CD8-positive, alpha-beta memory T cell (primary cell): ENCODE measurements at regions not wholly inside any gene's neighbourhood (a gene's known extent, or its start where the extent isn't known, plus 50 kb on each side); places are given as distances from the start of the nearest gene placed in this dataset.

ENCODE experiments used
- CTCF ChIA-PET: fragments of 350-600 bp; sonication (Branson Sonifier 250); formaldehyde crosslinking; loops from one replicate; lab custom pipeline; 2021; ENCODE audit warnings: antibody characterized with exemption; lab: Charles Lee
- POLR2A ChIA-PET: fragments of 350-600 bp; sonication (Branson Sonifier 250); formaldehyde crosslinking; loops from one replicate; lab custom pipeline; 2021; ENCODE audit warnings: antibody characterized with exemption; lab: Charles Lee
- DNase-seq, 5 donors: peaks; one replicate each; pipeline versions ENCODE4 v3.0.0 to v3.0.0-alpha.2; 2020 to 2022; ENCODE audit warnings: mixed read lengths in 1 of 5
- H3K27ac ChIP-seq: one replicate; pipeline ENCODE4 v1.7.0; 2013; ENCODE audit warnings: low read depth, mild to moderate bottlenecking, low read length, moderate library complexity
- H3K27me3 ChIP-seq: 2 replicates; pipeline ENCODE4 v1.7.0; 2013; ENCODE audit warnings: low read length, mild to moderate bottlenecking; ENCODE audit not compliant: insufficient read depth, poor library complexity, severe bottlenecking
- H3K36me3 ChIP-seq: 2 replicates; pipeline ENCODE4 v1.7.0; 2013; ENCODE audit warnings: mild to moderate bottlenecking, low read length, moderate library complexity; ENCODE audit not compliant: insufficient read depth
- H3K4me1 ChIP-seq: 2 replicates; pipeline ENCODE4 v1.7.0; 2013; ENCODE audit warnings: mild to moderate bottlenecking, low read length, moderate library complexity; ENCODE audit not compliant: insufficient read depth
- H3K4me3 ChIP-seq: 2 replicates; pipeline ENCODE4 v1.7.0; 2013; ENCODE audit warnings: mild to moderate bottlenecking, low read length
- H3K9me3 ChIP-seq: 2 replicates; pipeline ENCODE4 v1.7.0; 2013; ENCODE audit warnings: mild to moderate bottlenecking, low read length
- H3K27ac Mint-ChIP-seq, 8 donors: one replicate each; pipeline ENCODE4 v1.8.0; 2020 to 2021; ENCODE audit warnings: mixed read lengths in 8 of 8, mild to moderate bottlenecking in 6 of 8, inconsistent platforms in 3 of 8, moderate library complexity in 3 of 8
- H3K27me3 Mint-ChIP-seq, 2 donors: one replicate each; pipeline ENCODE4 v1.8.0; 2020 to 2021; ENCODE audit warnings: mixed read lengths in 2 of 2, mild to moderate bottlenecking in 1 of 2, moderate library complexity in 1 of 2
- H3K36me3 Mint-ChIP-seq, 3 donors: one replicate each; pipeline ENCODE4 v1.8.0; 2020 to 2021; ENCODE audit warnings: mixed read lengths in 3 of 3, inconsistent platforms in 1 of 3, mild to moderate bottlenecking in 1 of 3
- H3K4me1 Mint-ChIP-seq, 3 donors: one replicate each; pipeline ENCODE4 v1.8.0; 2020 to 2021; ENCODE audit warnings: mixed read lengths in 3 of 3, inconsistent platforms in 1 of 3, mild to moderate bottlenecking in 1 of 3
- H3K4me3 Mint-ChIP-seq, 7 donors: one replicate each; pipeline ENCODE4 v1.8.0; 2020 to 2021; ENCODE audit warnings: mixed read lengths in 7 of 7, mild to moderate bottlenecking in 6 of 7, moderate library complexity in 4 of 7, inconsistent platforms in 2 of 7
- H3K9me3 Mint-ChIP-seq, 5 donors: one replicate each; pipeline ENCODE4 v1.8.0; 2020 to 2022; ENCODE audit warnings: mixed read lengths in 5 of 5, mild to moderate bottlenecking in 3 of 5, moderate library complexity in 2 of 5, inconsistent platforms in 1 of 5

DNA sequence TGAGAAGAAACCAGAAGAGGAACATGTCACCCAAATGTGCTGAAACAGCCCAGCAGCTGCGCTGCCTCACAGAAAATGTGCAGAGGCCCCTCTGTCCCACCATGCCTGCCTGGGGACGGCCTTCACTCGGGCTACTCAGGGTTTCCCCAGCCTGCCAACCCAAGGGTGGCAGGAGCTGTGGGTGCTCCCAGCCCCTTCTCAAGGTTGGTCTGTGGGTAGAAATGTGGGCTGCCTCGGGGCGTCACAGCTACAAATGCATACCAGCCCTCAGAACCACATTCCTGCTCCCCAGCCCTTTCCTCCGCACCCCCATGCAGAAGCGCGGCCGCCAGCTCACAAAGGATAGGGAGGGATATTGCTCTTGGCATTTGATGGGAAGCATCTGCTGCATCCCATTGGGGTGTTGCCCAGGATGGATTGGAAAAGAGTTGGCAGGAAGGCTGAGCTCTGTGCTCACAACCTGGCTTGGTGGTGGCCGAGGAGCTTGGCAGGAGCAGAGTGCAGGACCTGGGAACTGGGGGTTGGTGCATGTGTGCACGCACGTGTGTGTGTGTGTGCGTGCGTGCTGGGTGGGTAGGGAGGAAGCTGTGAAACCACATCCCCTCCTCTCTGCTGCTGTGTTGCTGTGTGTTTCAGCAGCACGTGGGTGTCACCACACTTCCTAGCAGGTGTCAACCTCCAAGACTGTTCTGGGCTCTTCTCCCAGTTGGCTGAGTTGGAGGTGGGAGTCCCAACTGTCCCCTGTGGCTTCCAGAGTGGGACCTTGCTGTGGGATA, 304.4 kb downstream of the SEC14L1 start:
- peak; percentile 72 to 96 (median 94) for DNase-seq

DNA sequence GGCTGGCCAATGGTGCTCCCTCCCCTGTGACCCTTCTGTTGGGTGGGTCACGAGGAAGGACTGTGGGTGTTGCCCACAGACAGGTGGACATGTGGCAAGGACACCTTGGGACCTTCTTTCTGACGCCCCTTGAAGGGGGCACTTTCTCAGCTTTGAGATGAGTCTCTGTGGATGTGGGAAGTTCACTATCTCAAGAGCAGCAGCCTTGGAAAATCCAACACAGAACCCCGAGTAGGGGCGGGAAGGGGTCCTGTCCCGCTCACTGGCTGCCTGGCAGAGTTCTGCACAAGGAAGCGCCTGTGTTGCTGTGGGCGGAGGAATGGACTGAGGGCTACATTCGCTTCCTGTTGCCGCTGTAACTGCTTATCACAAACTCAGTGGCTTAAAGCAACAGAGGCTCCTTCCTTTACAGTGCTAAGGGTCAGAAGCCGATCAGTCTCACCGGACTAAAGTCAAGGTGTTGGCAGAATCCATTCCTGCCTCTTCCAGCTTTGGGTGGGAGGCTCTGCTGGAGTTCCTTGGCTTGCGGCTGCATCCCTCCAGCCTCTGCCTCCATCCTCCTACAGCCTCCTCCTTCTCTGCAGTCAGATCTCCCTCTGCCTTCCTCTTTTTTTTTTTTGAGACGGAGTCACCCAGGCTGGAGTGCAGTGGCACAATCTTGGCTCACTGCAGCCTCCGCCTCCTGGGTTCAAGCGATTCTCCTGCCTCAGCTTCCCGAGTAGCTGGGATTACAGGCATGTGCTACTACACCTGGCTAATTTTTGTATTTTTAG, 305.2 kb downstream of the SEC14L1 start:
- peak overlapping the region; percentile 71 for H3K27ac ChIP-seq
- DNase-seq: peak in 4 of 5 donors; percentile 51 to 78 (median 60)
- no peaks in the 10 kb centered on the region for H3K27me3 ChIP-seq
- peak overlapping the region; percentile 66 for H3K4me3 ChIP-seq
- H3K4me1 ChIP-seq: peaks cover 97% of the 10 kb centered on the region
- Mint-ChIP-seq H3K27ac (peak overlapping the region; percentile 87 to 100 (median 98)), H3K27me3 (peaks cover 0 to 5% of the 10 kb centered on the region in 2 donors), H3K36me3 (peaks cover 0 to 20% (median 0%) of the 10 kb centered on the region in 3 donors), H3K4me1 (peaks cover 84 to 94% (median 90%) of the 10 kb centered on the region in 3 donors), H3K4me3 (peak overlapping the region; percentile 68 to 84 (median 81)), H3K9me3 (no peaks in the 10 kb centered on the region)
- H3K9me3 ChIP-seq: no peaks in the 10 kb centered on the region
- ChIA-PET CTCF (interaction anchor here (1.0 to 6.1 kb wide), 19 partner anchors 7 to 116 kb away, joined by 3 to 74 read pairs (median 6); no protein-coding TSS in a partner anchor), POLR2A (interaction anchor here (0.5 to 5.9 kb wide), 20 partner anchors 7 to 685 kb away, joined by 3 to 100 read pairs (median 6); partner anchors contain the start of genes TMC8 and TNRC6C)
- no peaks in the 10 kb centered on the region for H3K36me3 ChIP-seq

More for the DNA sequence above, 304.4 kb downstream of the SEC14L1 start:
- Histone ChIP-seq H3K36me3 (no peaks in the 10 kb centered on the region), H3K4me3 (peak overlapping the region; percentile 66), H3K27me3 (no peaks in the 10 kb centered on the region), H3K4me1 (peaks cover 100% of the 10 kb centered on the region), H3K27ac (peak overlapping the region; percentile 71), H3K9me3 (no peaks in the 10 kb centered on the region)
- ChIA-PET CTCF (interaction anchor here (0.8 to 6.1 kb wide), 24 partner anchors 8 to 169 kb away, joined by 3 to 74 read pairs (median 6); no protein-coding TSS in a partner anchor), POLR2A (interaction anchor here (0.5 to 5.9 kb wide), 28 partner anchors 8 to 708 kb away, joined by 3 to 100 read pairs (median 4); partner anchors contain the start of genes TMC8 and TNRC6C)
- H3K4me1 Mint-ChIP-seq: peaks cover 89 to 97% (median 97%) of the 10 kb centered on the region in 3 donors
- no peaks in the 10 kb centered on the region for H3K9me3 Mint-ChIP-seq
- peaks cover 0 to 5% of the 10 kb centered on the region in 2 donors for H3K27me3 Mint-ChIP-seq
- peak overlapping the region; percentile 87 to 100 (median 98) for H3K27ac Mint-ChIP-seq
- H3K4me3 Mint-ChIP-seq: peak overlapping the region; percentile 68 to 84 (median 81)
- peaks cover 0 to 16% (median 0%) of the 10 kb centered on the region in 3 donors for H3K36me3 Mint-ChIP-seq

- peaks cover 86% of the 10 kb centered on the region for H3K4me1 ChIP-seq
- H3K36me3 Mint-ChIP-seq: peaks cover 0 to 30% (median 0%) of the 10 kb centered on the region in 3 donors
Observed at GRCh38 chr17:77446940-77447634, 306.3 kb downstream of the SEC14L1 start.

GRCh38 chr17:77449373-77449907, 308.7 kb downstream of the SEC14L1 start:
- H3K4me1 Mint-ChIP-seq: peaks cover 60 to 72% (median 68%) of the 10 kb centered on the region in 3 donors
- CTCF ChIA-PET: interaction anchor here (0.9 to 2.2 kb wide), 5 partner anchors 8 to 67 kb away, joined by 3 to 12 read pairs (median 4); no protein-coding TSS in a partner anchor
- peaks cover 0 to 51% (median 3%) of the 10 kb centered on the region in 3 donors for H3K36me3 Mint-ChIP-seq
- H3K4me1 ChIP-seq: peaks cover 74% of the 10 kb centered on the region
- H3K27ac ChIP-seq: no peak overlapping the region
- no peak for DNase-seq
- POLR2A ChIA-PET: interaction anchor here (0.9 to 1.4 kb wide), 7 partner anchors 9 to 41 kb away, joined by 3 to 11 read pairs (median 3); no protein-coding TSS in a partner anchor
- H3K27ac Mint-ChIP-seq: peak overlapping the region; percentile 83 to 100 (median 90)
- peak overlapping the region; percentile 95 for H3K4me3 ChIP-seq
- H3K27me3 ChIP-seq: no peaks in the 10 kb centered on the region
- H3K4me3 Mint-ChIP-seq: peak overlapping the region; percentile 89 to 99 (median 98)
- peaks cover 0 to 5% of the 10 kb centered on the region in 2 donors for H3K27me3 Mint-ChIP-seq
- H3K36me3 ChIP-seq: no peaks in the 10 kb centered on the region
- H3K9me3 Mint-ChIP-seq: no peaks in the 10 kb centered on the region
- H3K9me3 ChIP-seq: no peaks in the 10 kb centered on the region

More at GRCh38 chr17:77446940-77447634, 306.3 kb downstream of the SEC14L1 start:
- Mint-ChIP-seq H3K9me3 (no peaks in the 10 kb centered on the region), H3K27ac (peak overlapping the region; percentile 87 to 100 (median 96)), H3K4me3 (peak overlapping the region; percentile 68 to 84 (median 81)), H3K27me3 (peaks cover 0 to 5% of the 10 kb centered on the region in 2 donors), H3K4me1 (peaks cover 73 to 85% (median 78%) of the 10 kb centered on the region in 3 donors)
- ChIA-PET CTCF (interaction anchor here (0.7 to 1.4 kb wide), 3 partner anchors 13 to 116 kb away, joined by 3 to 5 read pairs (median 4); no protein-coding TSS in a partner anchor), POLR2A (interaction anchor here (0.7 to 1.0 kb wide), 3 partner anchors 14 to 115 kb away, joined by 3 to 5 read pairs (median 4); no protein-coding TSS in a partner anchor)
- no peaks in the 10 kb centered on the region for H3K36me3 ChIP-seq
- H3K27me3 ChIP-seq: no peaks in the 10 kb centered on the region
- no peaks in the 10 kb centered on the region for H3K9me3 ChIP-seq
- DNase-seq: no peak
- H3K4me3 ChIP-seq: peak overlapping the region; percentile 66
- H3K27ac ChIP-seq: no peak overlapping the region

- Mint-ChIP-seq H3K4me3 (peak overlapping the region; percentile 89 to 99 (median 98)), H3K27ac (peak overlapping the region; percentile 87 to 100 (median 90)), H3K9me3 (peaks cover 0 to 1% (median 0%) of the 10 kb centered on the region in 5 donors), H3K36me3 (peaks cover 3 to 57% (median 3%) of the 10 kb centered on the region in 3 donors), H3K4me1 (peaks cover 53 to 65% (median 61%) of the 10 kb centered on the region in 3 donors), H3K27me3 (peaks cover 0 to 5% of the 10 kb centered on the region in 2 donors)
- no peaks in the 10 kb centered on the region for H3K9me3 ChIP-seq
- no peaks in the 10 kb centered on the region for H3K27me3 ChIP-seq
- peak overlapping the region; percentile 95 for H3K4me3 ChIP-seq
- peak overlapping the region; percentile 21 for H3K27ac ChIP-seq
- peaks cover 3% of the 10 kb centered on the region for H3K36me3 ChIP-seq
- ChIA-PET CTCF (interaction anchor here (0.5 to 4.2 kb wide), 11 partner anchors 9 to 118 kb away, joined by 3 to 21 read pairs (median 4); no protein-coding TSS in a partner anchor), POLR2A (interaction anchor here (0.8 to 4.9 kb wide), 12 partner anchors 7 to 125 kb away, joined by 3 to 100 read pairs (median 4); no protein-coding TSS in a partner anchor)
- H3K4me1 ChIP-seq: peaks cover 67% of the 10 kb centered on the region
- no peak for DNase-seq
Observed at GRCh38 chr17:77449908-77450741, 309.4 kb downstream of the SEC14L1 start.

DNA sequence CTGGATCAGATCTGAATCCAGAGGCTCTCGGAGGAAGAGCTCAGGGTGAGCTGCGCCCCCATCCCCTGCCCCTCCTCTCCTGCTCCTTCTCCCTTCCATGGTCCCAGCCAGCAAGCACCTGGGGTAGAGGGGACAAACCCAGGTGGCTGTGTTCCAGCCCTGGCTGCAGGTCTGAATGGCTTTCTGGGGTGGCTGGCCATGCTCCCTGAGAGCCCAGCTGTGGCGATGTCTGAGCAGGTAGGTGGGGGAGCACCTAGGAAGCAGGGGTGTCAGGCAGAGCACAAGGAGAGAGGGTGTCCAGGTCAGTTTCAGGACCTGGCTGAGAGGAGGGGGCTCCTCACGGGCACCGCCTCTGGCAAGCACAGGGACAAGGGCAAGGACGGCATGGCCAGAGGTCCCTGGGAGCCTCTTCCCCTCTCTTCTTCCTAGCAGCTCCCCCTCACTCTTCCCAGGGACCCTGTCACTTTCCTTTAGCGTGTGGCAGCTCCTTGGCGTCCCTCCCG, 310.0 kb downstream of the SEC14L1 start:
- H3K36me3 Mint-ChIP-seq: peaks cover 8 to 64% (median 9%) of the 10 kb centered on the region in 3 donors
- H3K4me3 Mint-ChIP-seq: peak overlapping the region; percentile 89 to 99 (median 98)
- peak overlapping the region; percentile 85 to 100 (median 92) for H3K27ac Mint-ChIP-seq
- peaks cover 60% of the 10 kb centered on the region for H3K4me1 ChIP-seq
- peaks cover 9% of the 10 kb centered on the region for H3K36me3 ChIP-seq
- DNase-seq: no peak
- ChIA-PET CTCF (interaction anchor here (0.5 to 4.2 kb wide), 8 partner anchors 9 to 119 kb away, joined by 3 to 21 read pairs (median 4); no protein-coding TSS in a partner anchor), POLR2A (interaction anchor here (0.8 to 4.9 kb wide), 7 partner anchors 8 to 126 kb away, joined by 3 to 100 read pairs (median 4); no protein-coding TSS in a partner anchor)
- peaks cover 51 to 65% (median 59%) of the 10 kb centered on the region in 3 donors for H3K4me1 Mint-ChIP-seq
- H3K27me3 Mint-ChIP-seq: peaks cover 0 to under 1% of the 10 kb centered on the region in 2 donors
- H3K27me3 ChIP-seq: no peaks in the 10 kb centered on the region
- no peaks in the 10 kb centered on the region for H3K9me3 ChIP-seq
- peak overlapping the region; percentile 95 for H3K4me3 ChIP-seq
- peaks cover 0 to 1% (median 0%) of the 10 kb centered on the region in 5 donors for H3K9me3 Mint-ChIP-seq
- H3K27ac ChIP-seq: peak overlapping the region; percentile 77
